ENCODE measurements at regions not wholly inside any gene's neighbourhood (a gene's known extent, or its start where the extent isn't known, plus 50 kb on each side); places are given as distances from the start of the nearest gene placed in this dataset.

DNA sequence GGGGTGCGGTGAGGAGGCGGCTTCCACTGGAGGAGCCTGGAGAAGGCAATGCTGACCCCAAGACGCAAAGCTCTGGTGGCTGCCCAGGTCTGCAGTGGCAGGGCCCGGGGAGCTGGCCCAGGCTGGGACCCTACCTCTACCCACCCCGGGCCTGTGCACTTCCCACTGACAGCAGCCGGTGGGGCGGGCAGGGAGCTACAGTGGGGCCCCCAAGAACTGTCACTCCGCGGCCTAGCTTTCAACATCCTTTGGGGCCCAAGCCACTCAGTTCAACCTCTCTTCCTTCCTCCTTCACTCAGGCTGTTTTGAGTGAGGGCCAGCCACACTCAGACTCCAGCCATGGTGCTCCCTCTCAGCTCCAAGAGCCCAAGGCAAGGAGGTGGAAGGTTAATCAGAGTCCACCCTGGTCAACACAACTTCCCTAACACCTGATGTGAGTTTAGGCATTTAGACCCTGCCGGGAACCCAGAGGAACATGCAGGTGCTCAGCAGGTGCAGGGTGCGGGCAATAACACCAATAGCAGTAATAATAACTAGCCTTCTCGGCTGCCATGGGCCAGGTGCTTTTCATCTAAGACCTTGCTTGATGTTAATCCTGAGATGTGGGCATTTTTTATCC is 93.6 kb downstream of the ZFP36L2 start:
- Histone ChIP-seq H3F3A (ENCODE audit: insufficient read depth, low read depth) (peaks cover 32% of the 10 kb centered on the region; the same call in 1 of the 2 replicates), H3K36me3 (ENCODE audit: low read depth) (no peaks in the 10 kb centered on the region), H3K9me2 (ENCODE audit: insufficient read depth) (no peaks in the 10 kb centered on the region), H3K4me3 (no peak overlapping the region), H3K4me2 (no peak overlapping the region), H3K9me3 (ENCODE audit: insufficient read depth, low read depth) (no peaks in the 10 kb centered on the region), H2AFZ (no peak overlapping the region), H3K79me2 (ENCODE audit: low read depth) (no peaks in the 10 kb centered on the region), H3K27me3 (ENCODE audit: insufficient read depth, low read depth) (no peaks in the 10 kb centered on the region), H4K20me1 (ENCODE audit: insufficient read depth) (no peaks in the 10 kb centered on the region), H3K4me1 (replicated peaks; ENCODE audit: insufficient read depth) (peaks cover 55% of the 10 kb centered on the region), H3K27ac (no peak overlapping the region)
- POLR2A ChIA-PET (ENCODE audit: unreplicated experiment) = interaction anchor here (0.8 kb wide), 1 partner anchor 94 kb away, joined by 3 read pairs; the partner anchor contains the start of gene ZFP36L2
- intact Hi-C loops (cut with micrococcal nuclease; ENCODE audit: unreplicated experiment) = loop anchor here (5.0 to 10.0 kb wide), 2 partner anchors 335 to 412 kb away; no protein-coding TSS in a partner anchor
- no TSS peak for BruUV-seq (replicated peaks)
- TF ChIP-seq EZH2 (IDR thresholded peaks at IDR 0.05; ENCODE audit: low read depth) = no peak
- TF ChIP-seq, protein P1, sequence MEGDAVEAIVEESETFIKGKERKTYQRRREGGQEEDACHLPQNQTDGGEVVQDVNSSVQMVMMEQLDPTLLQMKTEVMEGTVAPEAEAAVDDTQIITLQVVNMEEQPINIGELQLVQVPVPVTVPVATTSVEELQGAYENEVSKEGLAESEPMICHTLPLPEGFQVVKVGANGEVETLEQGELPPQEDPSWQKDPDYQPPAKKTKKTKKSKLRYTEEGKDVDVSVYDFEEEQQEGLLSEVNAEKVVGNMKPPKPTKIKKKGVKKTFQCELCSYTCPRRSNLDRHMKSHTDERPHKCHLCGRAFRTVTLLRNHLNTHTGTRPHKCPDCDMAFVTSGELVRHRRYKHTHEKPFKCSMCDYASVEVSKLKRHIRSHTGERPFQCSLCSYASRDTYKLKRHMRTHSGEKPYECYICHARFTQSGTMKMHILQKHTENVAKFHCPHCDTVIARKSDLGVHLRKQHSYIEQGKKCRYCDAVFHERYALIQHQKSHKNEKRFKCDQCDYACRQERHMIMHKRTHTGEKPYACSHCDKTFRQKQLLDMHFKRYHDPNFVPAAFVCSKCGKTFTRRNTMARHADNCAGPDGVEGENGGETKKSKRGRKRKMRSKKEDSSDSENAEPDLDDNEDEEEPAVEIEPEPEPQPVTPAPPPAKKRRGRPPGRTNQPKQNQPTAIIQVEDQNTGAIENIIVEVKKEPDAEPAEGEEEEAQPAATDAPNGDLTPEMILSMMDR (conservative IDR thresholded peaks at IDR 0.05) = no peak
- no peak for DNase-seq
- CTCF ChIA-PET = interaction anchor here (0.6 to 1.4 kb wide), 2 partner anchors 96 to 353 kb away, joined by 3 to 6 read pairs; no protein-coding TSS in a partner anchor

- no peaks in the 10 kb centered on the region for H4K20me1 ChIP-seq (ENCODE audit: insufficient read depth)
- no peaks in the 10 kb centered on the region for H3K9me2 ChIP-seq (ENCODE audit: insufficient read depth)
- CTCF ChIA-PET = interaction anchor here (1.4 kb wide), 1 partner anchor 97 kb away, joined by 3 read pairs; no protein-coding TSS in a partner anchor
- H3K36me3 ChIP-seq (ENCODE audit: low read depth) = no peaks in the 10 kb centered on the region
- peak overlapping the region; percentile 66 for H3K27ac ChIP-seq
- POLR2A ChIA-PET (ENCODE audit: unreplicated experiment) = interaction anchor here (0.8 kb wide), 1 partner anchor 95 kb away, joined by 3 read pairs; the partner anchor contains the start of gene ZFP36L2
- H3K4me3 ChIP-seq = peak overlapping the region; percentile 22; the same call in 1 of the 2 replicates
- intact Hi-C loops (cut with micrococcal nuclease; ENCODE audit: unreplicated experiment) = loop anchor here (1.0 to 10.0 kb wide), 15 partner anchors 37 to 413 kb away; no protein-coding TSS in a partner anchor
- H2AFZ ChIP-seq = no peak overlapping the region
- no peaks in the 10 kb centered on the region for H3K79me2 ChIP-seq (ENCODE audit: low read depth)
- TF ChIP-seq EZH2 (IDR thresholded peaks at IDR 0.05; ENCODE audit: low read depth) = no peak
- TF ChIP-seq, protein P1 (conservative IDR thresholded peaks at IDR 0.05) = peak; percentile 29; the same call in 1 of the 2 replicates
- peaks cover 55% of the 10 kb centered on the region for H3K4me1 ChIP-seq (replicated peaks; ENCODE audit: insufficient read depth)
- H3K9me3 ChIP-seq (ENCODE audit: insufficient read depth, low read depth) = no peaks in the 10 kb centered on the region
- peak in 1 of 2 experiments; percentile 57 for DNase-seq
- H3K4me2 ChIP-seq = peak overlapping the region; percentile 66
- no TSS peak for BruUV-seq (replicated peaks)
- peaks cover 29% of the 10 kb centered on the region; the same call in 1 of the 2 replicates for H3F3A ChIP-seq (ENCODE audit: insufficient read depth, low read depth)
- H3K27me3 ChIP-seq (ENCODE audit: insufficient read depth, low read depth) = no peaks in the 10 kb centered on the region
Observed at GRCh38 chr2:43131890-43132682, 94.3 kb downstream of the ZFP36L2 start.

All from PC-9 (cell line).